WTC11 (cell line): ENCODE measurements at regions not wholly inside any gene's neighbourhood (a gene's known extent, or its start where the extent isn't known, plus 50 kb on each side); places are given as distances from the start of the nearest gene placed in this dataset.

Experiments used
- ATAC-seq: fragments of 200-7000 bp; cut with Tn5 transposase; 2 replicates; pipeline ENCODE4 v1.10.0; 2021; ENCODE audit warnings: mild to moderate bottlenecking, moderate library complexity
- CTCF ChIA-PET: fragments of 300-600 bp; sonication (Branson Sonifier 250); formaldehyde crosslinking; loops from one replicate; lab custom pipeline; 2021; ENCODE audit warnings: antibody characterized with exemption; lab: Charles Lee
- POLR2A ChIA-PET: fragments of 350-600 bp; sonication (Branson Sonifier 250); formaldehyde crosslinking; loops from one replicate; lab custom pipeline; 2021; ENCODE audit warnings: antibody characterized with exemption; lab: Charles Lee
- DNase-seq: peaks from one replicate; pipeline ENCODE4 v3.0.0; 2021; ENCODE audit warnings: low spot score
- H3K27ac Mint-ChIP-seq: 2 replicates; pipeline ENCODE4 v1.8.0; 2021; ENCODE audit warnings: mixed read lengths
- H3K27me3 Mint-ChIP-seq: 2 replicates; pipeline ENCODE4 v1.8.0; 2021; ENCODE audit warnings: low read depth, mild to moderate bottlenecking, moderate library complexity, mixed read lengths
- H3K36me3 Mint-ChIP-seq: 2 replicates; pipeline ENCODE4 v1.8.0; 2021; ENCODE audit warnings: mixed read lengths
- H3K4me1 Mint-ChIP-seq: 2 replicates; pipeline ENCODE4 v1.8.0; 2022; ENCODE audit warnings: mixed read lengths
- H3K4me3 Mint-ChIP-seq: 2 replicates; pipeline ENCODE4 v1.8.0; 2021; ENCODE audit warnings: mild to moderate bottlenecking, moderate library complexity, mixed read lengths
- H3K9me3 Mint-ChIP-seq: 2 replicates; pipeline ENCODE4 v1.8.0; 2021; ENCODE audit warnings: mixed read lengths
- AFF4 ChIP-seq: sonication (generic); formaldehyde crosslinking; IDR thresholded peaks from 2 replicates; pipeline ENCODE4 v1.8.1; 2023; ENCODE audit warnings: mild to moderate bottlenecking, missing genetic modification reagents, borderline replicate concordance
- CBFB ChIP-seq: sonication (generic); formaldehyde crosslinking; IDR thresholded peaks from 2 replicates; pipeline ENCODE4 v1.8.1; 2022; ENCODE audit warnings: mild to moderate bottlenecking, low read depth, missing genetic modification reagents
- FOXP4 ChIP-seq: sonication (generic); formaldehyde crosslinking; IDR thresholded peaks from 2 replicates; pipeline ENCODE4 v1.8.0; 2022; ENCODE audit warnings: mild to moderate bottlenecking, missing genetic modification reagents
- KAT7 ChIP-seq: sonication (generic); formaldehyde crosslinking; IDR thresholded peaks from 2 replicates; pipeline ENCODE4 v1.8.1; 2023; ENCODE audit warnings: missing genetic modification reagents, mild to moderate bottlenecking, borderline replicate concordance
- MXD4 ChIP-seq: fragments of 250-450 bp; sonication (Bioruptor Pico); IDR thresholded peaks from 2 replicates; pipeline ENCODE4 v1.8.0; 2021; ENCODE audit warnings: mild to moderate bottlenecking, moderate library complexity, borderline replicate concordance
- NR1H2 ChIP-seq: sonication (generic); formaldehyde crosslinking; IDR thresholded peaks from 2 replicates; pipeline ENCODE4 v1.9.0; 2021; ENCODE audit warnings: mild to moderate bottlenecking, moderate library complexity, missing genetic modification reagents
- NR3C1 ChIP-seq: sonication (generic); formaldehyde crosslinking; conservative IDR thresholded peaks from 2 replicates; pipeline ENCODE4 v1.8.1; 2023; ENCODE audit warnings: low read depth, mild to moderate bottlenecking, missing genetic modification reagents
- OVOL2 ChIP-seq: fragments of 250-450 bp; sonication (Bioruptor Pico); IDR thresholded peaks from 2 replicates; pipeline ENCODE4 v1.9.0; 2021; ENCODE audit warnings: mild to moderate bottlenecking, borderline replicate concordance
- TCF7 ChIP-seq: sonication (generic); formaldehyde crosslinking; IDR thresholded peaks from 2 replicates; pipeline ENCODE4 v1.8.0; 2022; ENCODE audit warnings: mild to moderate bottlenecking, low read depth, missing genetic modification reagents, moderate library complexity
- TEAD4 ChIP-seq: sonication (generic); formaldehyde crosslinking; IDR thresholded peaks from 2 replicates; pipeline ENCODE4 v1.8.0; 2022; ENCODE audit warnings: mild to moderate bottlenecking, missing genetic modification reagents
- TP53 ChIP-seq: sonication (generic); formaldehyde crosslinking; IDR thresholded peaks from 2 replicates; pipeline ENCODE4 v1.8.1; 2023; ENCODE audit warnings: mild to moderate bottlenecking, missing genetic modification reagents
- ZBTB21 ChIP-seq: sonication (generic); formaldehyde crosslinking; IDR thresholded peaks from 2 replicates; pipeline ENCODE4 v1.8.1; 2023; ENCODE audit warnings: mild to moderate bottlenecking, missing genetic modification reagents, borderline replicate concordance
- ZBTB43 ChIP-seq: sonication (generic); formaldehyde crosslinking; IDR thresholded peaks from 2 replicates; pipeline ENCODE4 v1.8.1; 2023; ENCODE audit warnings: mild to moderate bottlenecking, missing genetic modification reagents
- ZNF219 ChIP-seq: sonication (generic); formaldehyde crosslinking; IDR thresholded peaks from 2 replicates; pipeline ENCODE4 v1.8.0; 2023; ENCODE audit warnings: missing genetic modification reagents, mild to moderate bottlenecking, borderline replicate concordance
- ZNF232 ChIP-seq: sonication (generic); formaldehyde crosslinking; IDR thresholded peaks from 2 replicates; pipeline ENCODE4 v1.8.0; 2022; ENCODE audit warnings: mild to moderate bottlenecking, missing genetic modification reagents
- ZNF317 ChIP-seq: sonication (generic); formaldehyde crosslinking; IDR thresholded peaks from 2 replicates; pipeline ENCODE4 v1.8.1; 2023; ENCODE audit warnings: low read depth, mild to moderate bottlenecking, moderate library complexity, missing genetic modification reagents, borderline replicate concordance
- ZNF396 ChIP-seq: fragments of 250-450 bp; sonication (Bioruptor Pico); IDR thresholded peaks from 2 replicates; pipeline ENCODE4 v1.8.0; 2021; ENCODE audit warnings: mild to moderate bottlenecking, moderate library complexity, borderline replicate concordance
- ZNF671 ChIP-seq: fragments of 250-450 bp; sonication (Bioruptor Pico); IDR thresholded peaks from 2 replicates; pipeline ENCODE4 v1.8.0; 2021; ENCODE audit warnings: mild to moderate bottlenecking
- TF ChIP-seq, protein P1 (sequence below): sonication (generic); formaldehyde crosslinking; IDR thresholded peaks from 2 replicates; pipeline ENCODE4 v1.8.0; 2022; ENCODE audit warnings: mild to moderate bottlenecking, missing genetic modification reagents
- TF ChIP-seq, protein P2 (sequence below): sonication (generic); formaldehyde crosslinking; IDR thresholded peaks from 2 replicates; pipeline ENCODE4 v1.8.1; 2023; ENCODE audit warnings: mild to moderate bottlenecking, missing genetic modification reagents
- TF ChIP-seq, protein P3 (sequence below): sonication (generic); formaldehyde crosslinking; IDR thresholded peaks from 2 replicates; pipeline ENCODE4 v1.8.0; 2023; ENCODE audit warnings: mild to moderate bottlenecking, missing genetic modification reagents
- TF ChIP-seq, protein P4 (sequence below): fragments of 250-450 bp; sonication (Bioruptor Pico); IDR thresholded peaks from 2 replicates; pipeline ENCODE4 v1.9.0; 2021; ENCODE audit warnings: mild to moderate bottlenecking

DNA sequence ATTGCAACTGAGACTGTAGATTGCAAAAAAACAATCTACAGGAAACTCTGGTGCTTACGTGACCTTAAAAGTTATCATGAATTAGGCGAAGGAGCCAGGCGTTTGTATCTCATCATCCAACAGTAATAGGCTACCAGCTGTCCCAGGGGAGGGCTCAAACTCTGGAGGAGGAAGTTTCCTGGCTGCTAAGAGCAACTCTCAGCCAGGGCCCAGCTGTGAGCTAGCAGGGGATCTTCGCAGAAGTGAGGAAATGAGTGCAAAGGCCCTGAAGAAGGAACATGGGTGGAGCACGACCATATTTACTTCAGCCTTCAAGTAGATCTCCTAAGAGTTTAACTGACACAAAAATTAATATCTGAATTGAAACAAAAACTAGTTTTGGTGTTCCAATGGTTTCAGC, 686.9 kb upstream of the MAP3K7 start:
- Mint-ChIP-seq H3K4me3 (no peak overlapping the region), H3K36me3 (no peaks in the 10 kb centered on the region), H3K27me3 (peaks cover 9% of the 10 kb centered on the region), H3K9me3 (peaks cover 4% of the 10 kb centered on the region; the same call in 1 of the 2 replicates), H3K4me1 (peaks cover 2% of the 10 kb centered on the region), H3K27ac (no peak overlapping the region)
- ChIA-PET CTCF (interaction anchor here (1.5 kb wide), 1 partner anchor 193 kb away, joined by 8 read pairs; no protein-coding TSS in a partner anchor), POLR2A (no interaction called here)
- TF ChIP-seq ZNF232 (CRISPR knock-in tag) (no peak), TP53 (CRISPR knock-in tag) (no peak), TEAD4 (CRISPR knock-in tag) (no peak), CBFB (CRISPR knock-in tag) (no peak), KAT7 (CRISPR knock-in tag) (no peak), ZBTB21 (CRISPR knock-in tag) (no peak), FOXP4 (CRISPR knock-in tag) (no peak), ZNF317 (CRISPR knock-in tag) (no peak)
- TF ChIP-seq, protein P1, sequence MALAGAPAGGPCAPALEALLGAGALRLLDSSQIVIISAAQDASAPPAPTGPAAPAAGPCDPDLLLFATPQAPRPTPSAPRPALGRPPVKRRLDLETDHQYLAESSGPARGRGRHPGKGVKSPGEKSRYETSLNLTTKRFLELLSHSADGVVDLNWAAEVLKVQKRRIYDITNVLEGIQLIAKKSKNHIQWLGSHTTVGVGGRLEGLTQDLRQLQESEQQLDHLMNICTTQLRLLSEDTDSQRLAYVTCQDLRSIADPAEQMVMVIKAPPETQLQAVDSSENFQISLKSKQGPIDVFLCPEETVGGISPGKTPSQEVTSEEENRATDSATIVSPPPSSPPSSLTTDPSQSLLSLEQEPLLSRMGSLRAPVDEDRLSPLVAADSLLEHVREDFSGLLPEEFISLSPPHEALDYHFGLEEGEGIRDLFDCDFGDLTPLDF (CRISPR knock-in tag) = no peak
- TF ChIP-seq, protein P2, sequence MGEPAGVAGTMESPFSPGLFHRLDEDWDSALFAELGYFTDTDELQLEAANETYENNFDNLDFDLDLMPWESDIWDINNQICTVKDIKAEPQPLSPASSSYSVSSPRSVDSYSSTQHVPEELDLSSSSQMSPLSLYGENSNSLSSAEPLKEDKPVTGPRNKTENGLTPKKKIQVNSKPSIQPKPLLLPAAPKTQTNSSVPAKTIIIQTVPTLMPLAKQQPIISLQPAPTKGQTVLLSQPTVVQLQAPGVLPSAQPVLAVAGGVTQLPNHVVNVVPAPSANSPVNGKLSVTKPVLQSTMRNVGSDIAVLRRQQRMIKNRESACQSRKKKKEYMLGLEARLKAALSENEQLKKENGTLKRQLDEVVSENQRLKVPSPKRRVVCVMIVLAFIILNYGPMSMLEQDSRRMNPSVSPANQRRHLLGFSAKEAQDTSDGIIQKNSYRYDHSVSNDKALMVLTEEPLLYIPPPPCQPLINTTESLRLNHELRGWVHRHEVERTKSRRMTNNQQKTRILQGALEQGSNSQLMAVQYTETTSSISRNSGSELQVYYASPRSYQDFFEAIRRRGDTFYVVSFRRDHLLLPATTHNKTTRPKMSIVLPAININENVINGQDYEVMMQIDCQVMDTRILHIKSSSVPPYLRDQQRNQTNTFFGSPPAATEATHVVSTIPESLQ (CRISPR knock-in tag) = no peak
- ATAC-seq (no peak), DNase-seq (no peak)

DNA sequence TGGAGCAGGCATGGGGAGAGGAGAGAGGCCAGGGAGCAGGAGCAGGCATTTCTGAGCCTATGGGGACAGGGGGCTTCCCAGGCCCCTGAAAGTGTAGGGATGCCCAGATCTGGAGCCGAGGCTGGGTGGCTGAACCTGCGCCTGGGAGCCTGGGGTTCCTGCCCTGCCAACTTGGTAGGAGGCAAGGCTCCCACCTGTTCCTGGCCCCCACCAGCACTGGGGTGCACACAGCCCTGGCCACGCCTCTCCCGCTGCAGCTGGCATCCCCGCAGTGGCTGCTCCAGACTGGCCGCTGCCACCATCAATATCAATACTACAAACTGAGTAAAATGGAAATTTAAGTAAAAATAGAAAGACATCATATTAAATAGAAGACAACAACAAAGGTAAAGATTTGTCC, 684.9 kb upstream of the MAP3K7 start:
- H3K27ac Mint-ChIP-seq = no peak overlapping the region
- no peak overlapping the region for H3K4me3 Mint-ChIP-seq
- POLR2A ChIA-PET = no interaction called here
- DNase-seq = no peak
- peaks cover 4% of the 10 kb centered on the region; the same call in 1 of the 2 replicates for H3K9me3 Mint-ChIP-seq
- CTCF ChIA-PET = no interaction called here
- peaks cover 7% of the 10 kb centered on the region for H3K4me1 Mint-ChIP-seq
- no peak for ATAC-seq
- H3K36me3 Mint-ChIP-seq = no peaks in the 10 kb centered on the region
- no peaks in the 10 kb centered on the region for H3K27me3 Mint-ChIP-seq
- TF ChIP-seq ZNF396 (CRISPR knock-in tag) (no peak), OVOL2 (CRISPR knock-in tag) (no peak), MXD4 (CRISPR knock-in tag) (no peak), NR1H2 (CRISPR knock-in tag) (no peak), ZNF671 (CRISPR knock-in tag) (no peak), AFF4 (CRISPR knock-in tag) (no peak), ZBTB43 (CRISPR knock-in tag) (no peak), NR3C1 (CRISPR knock-in tag) (no peak), ZNF219 (CRISPR knock-in tag) (no peak), TCF7 (CRISPR knock-in tag) (no peak)
- TF ChIP-seq, protein P3, sequence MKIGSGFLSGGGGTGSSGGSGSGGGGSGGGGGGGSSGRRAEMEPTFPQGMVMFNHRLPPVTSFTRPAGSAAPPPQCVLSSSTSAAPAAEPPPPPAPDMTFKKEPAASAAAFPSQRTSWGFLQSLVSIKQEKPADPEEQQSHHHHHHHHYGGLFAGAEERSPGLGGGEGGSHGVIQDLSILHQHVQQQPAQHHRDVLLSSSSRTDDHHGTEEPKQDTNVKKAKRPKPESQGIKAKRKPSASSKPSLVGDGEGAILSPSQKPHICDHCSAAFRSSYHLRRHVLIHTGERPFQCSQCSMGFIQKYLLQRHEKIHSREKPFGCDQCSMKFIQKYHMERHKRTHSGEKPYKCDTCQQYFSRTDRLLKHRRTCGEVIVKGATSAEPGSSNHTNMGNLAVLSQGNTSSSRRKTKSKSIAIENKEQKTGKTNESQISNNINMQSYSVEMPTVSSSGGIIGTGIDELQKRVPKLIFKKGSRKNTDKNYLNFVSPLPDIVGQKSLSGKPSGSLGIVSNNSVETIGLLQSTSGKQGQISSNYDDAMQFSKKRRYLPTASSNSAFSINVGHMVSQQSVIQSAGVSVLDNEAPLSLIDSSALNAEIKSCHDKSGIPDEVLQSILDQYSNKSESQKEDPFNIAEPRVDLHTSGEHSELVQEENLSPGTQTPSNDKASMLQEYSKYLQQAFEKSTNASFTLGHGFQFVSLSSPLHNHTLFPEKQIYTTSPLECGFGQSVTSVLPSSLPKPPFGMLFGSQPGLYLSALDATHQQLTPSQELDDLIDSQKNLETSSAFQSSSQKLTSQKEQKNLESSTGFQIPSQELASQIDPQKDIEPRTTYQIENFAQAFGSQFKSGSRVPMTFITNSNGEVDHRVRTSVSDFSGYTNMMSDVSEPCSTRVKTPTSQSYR (CRISPR knock-in tag) = no peak
- TF ChIP-seq, protein P4, sequence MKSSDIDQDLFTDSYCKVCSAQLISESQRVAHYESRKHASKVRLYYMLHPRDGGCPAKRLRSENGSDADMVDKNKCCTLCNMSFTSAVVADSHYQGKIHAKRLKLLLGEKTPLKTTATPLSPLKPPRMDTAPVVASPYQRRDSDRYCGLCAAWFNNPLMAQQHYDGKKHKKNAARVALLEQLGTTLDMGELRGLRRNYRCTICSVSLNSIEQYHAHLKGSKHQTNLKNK (CRISPR knock-in tag) = no peak
